ENCODE measurements at regions not wholly inside any gene's neighbourhood (a gene's known extent, or its start where the extent isn't known, plus 50 kb on each side); places are given as distances from the start of the nearest gene placed in this dataset.

GRCh38 chr1:224846119-224846907 lies 83.2 kb upstream of the DNAH14 start:
- H3K4me1 ChIP-seq (ENCODE audit: insufficient read depth, low read length): peaks cover 4% of the 10 kb centered on the region; the same call in 1 of the 2 replicates
- no peak overlapping the region for H3K9ac ChIP-seq (ENCODE audit: low read depth, low read length)
- peak overlapping the region; percentile 95; the same call in 1 of the 2 replicates for H3K27ac ChIP-seq (ENCODE audit: low read depth, low read length)
- no peaks in the 10 kb centered on the region for H3K36me3 ChIP-seq (ENCODE audit: insufficient read depth, low read length)
- peaks cover 14% of the 10 kb centered on the region; the same call in 1 of the 2 replicates for H3K9me3 ChIP-seq (ENCODE audit: insufficient read depth, low read depth, low read length)
- 71% methylated on average over 2 of the region's 2 CpGs for WGBS
- H3K27me3 ChIP-seq (ENCODE audit: insufficient read depth, low read length): no peaks in the 10 kb centered on the region
- no peak overlapping the region for H3K4me3 ChIP-seq (ENCODE audit: low read length)

DNA sequence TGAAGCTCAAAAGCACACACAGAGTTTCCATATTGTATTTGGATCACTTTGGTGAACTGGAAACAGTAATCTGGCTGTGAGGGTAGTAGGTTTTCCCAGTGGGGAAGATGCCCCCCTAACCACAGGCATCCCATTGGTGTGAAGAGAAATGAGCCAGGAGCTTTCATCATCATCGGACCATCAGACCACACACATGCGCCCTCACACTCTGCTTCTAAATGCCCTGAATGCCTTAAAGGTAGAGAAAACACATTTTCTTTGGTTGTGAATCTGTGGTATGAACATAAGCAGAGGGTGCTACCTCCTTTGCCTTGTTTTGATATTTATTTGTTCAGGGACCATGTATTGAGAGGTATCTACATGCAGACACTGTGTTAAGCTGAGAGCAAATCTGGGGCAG lies 79.0 kb upstream of the DNAH14 start:
- Histone ChIP-seq H3K27me3 (ENCODE audit: insufficient read depth, low read length) (no peaks in the 10 kb centered on the region), H3K9ac (ENCODE audit: low read depth, low read length) (no peak overlapping the region), H3K27ac (ENCODE audit: low read depth, low read length) (no peak overlapping the region), H3K9me3 (ENCODE audit: insufficient read depth, low read depth, low read length) (peaks cover 12% of the 10 kb centered on the region; the same call in 1 of the 2 replicates), H3K4me3 (ENCODE audit: low read length) (no peak overlapping the region), H3K36me3 (ENCODE audit: insufficient read depth, low read length) (no peaks in the 10 kb centered on the region), H3K4me1 (ENCODE audit: insufficient read depth, low read length) (peaks cover 7% of the 10 kb centered on the region; the same call in 1 of the 2 replicates)
- WGBS: 100% methylated on average over 2 of the region's 2 CpGs

DNA sequence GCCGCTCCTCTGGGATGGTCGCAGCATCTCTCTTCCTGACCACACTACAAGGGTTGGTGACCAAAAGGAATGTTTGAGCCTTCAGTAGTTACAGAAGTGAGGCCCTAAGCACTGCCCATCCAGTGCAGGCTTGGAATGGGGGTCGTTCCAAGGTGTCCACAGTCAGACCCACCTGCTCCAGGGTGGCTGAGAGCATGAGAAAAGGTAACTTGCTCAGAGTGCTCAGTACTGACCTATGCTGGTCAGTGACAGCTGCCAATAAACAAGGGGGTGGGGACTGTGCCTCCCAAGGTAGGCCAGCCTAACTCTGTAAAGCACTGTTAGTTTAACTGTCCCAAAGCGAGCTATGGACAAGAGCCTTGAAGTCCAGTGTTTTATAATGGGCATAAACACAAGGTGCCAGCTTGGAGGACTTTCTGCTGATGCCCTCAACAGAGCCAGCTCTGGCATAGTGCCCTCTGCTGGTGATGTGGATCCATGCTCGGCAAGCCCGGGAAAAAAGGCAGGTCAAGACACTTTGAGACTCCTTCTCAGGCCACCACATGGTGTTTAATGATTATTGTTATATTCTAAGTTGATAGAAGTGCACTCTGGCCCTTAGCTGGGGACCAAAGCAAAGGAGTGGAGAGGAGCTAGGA lies 78.1 kb upstream of the DNAH14 start:
- 68% methylated on average over 6 of the region's 6 CpGs for WGBS
- peaks cover 8% of the 10 kb centered on the region; the same call in 1 of the 2 replicates for H3K9me3 ChIP-seq (ENCODE audit: insufficient read depth, low read depth, low read length)
- no peaks in the 10 kb centered on the region for H3K36me3 ChIP-seq (ENCODE audit: insufficient read depth, low read length)
- H3K9ac ChIP-seq (ENCODE audit: low read depth, low read length): no peak overlapping the region
- no peak overlapping the region for H3K4me3 ChIP-seq (ENCODE audit: low read length)
- H3K27me3 ChIP-seq (ENCODE audit: insufficient read depth, low read length): no peaks in the 10 kb centered on the region
- H3K27ac ChIP-seq (ENCODE audit: low read depth, low read length): no peak overlapping the region
- H3K4me1 ChIP-seq (ENCODE audit: insufficient read depth, low read length): peaks cover 7% of the 10 kb centered on the region; the same call in 1 of the 2 replicates

DNA sequence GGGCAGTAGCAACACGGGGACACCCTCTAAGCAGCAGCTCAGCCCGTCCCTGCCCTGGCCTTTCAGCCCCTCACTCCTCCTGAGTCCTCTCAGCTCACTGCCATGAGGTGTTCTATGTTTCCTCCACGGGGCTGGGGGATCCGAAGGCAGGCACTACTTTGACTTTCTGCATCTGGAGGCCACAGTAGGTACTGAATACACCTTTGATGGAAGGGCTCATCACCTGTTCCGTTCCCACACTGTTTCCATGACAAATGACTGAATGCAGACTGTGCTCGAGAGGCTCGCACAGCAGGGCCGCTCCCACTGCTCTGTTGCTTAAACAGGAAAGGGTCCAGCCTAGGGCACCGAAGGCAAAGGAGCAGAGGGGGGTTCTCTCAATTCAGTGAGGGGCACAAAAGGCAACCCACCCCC lies 77.6 kb upstream of the DNAH14 start:
- Histone ChIP-seq H3K36me3 (ENCODE audit: insufficient read depth, low read length) (no peaks in the 10 kb centered on the region), H3K9me3 (ENCODE audit: insufficient read depth, low read depth, low read length) (0 out of 2 replicates have a peak, but pooled peaks cover 3% of the 10 kb centered on the region), H3K27ac (ENCODE audit: low read depth, low read length) (no peak overlapping the region), H3K27me3 (ENCODE audit: insufficient read depth, low read length) (no peaks in the 10 kb centered on the region), H3K9ac (ENCODE audit: low read depth, low read length) (no peak overlapping the region), H3K4me1 (ENCODE audit: insufficient read depth, low read length) (peaks cover 7% of the 10 kb centered on the region; the same call in 1 of the 2 replicates), H3K4me3 (ENCODE audit: low read length) (no peak overlapping the region)
- WGBS: 42% methylated on average over 9 of the region's 9 CpGs

DNA sequence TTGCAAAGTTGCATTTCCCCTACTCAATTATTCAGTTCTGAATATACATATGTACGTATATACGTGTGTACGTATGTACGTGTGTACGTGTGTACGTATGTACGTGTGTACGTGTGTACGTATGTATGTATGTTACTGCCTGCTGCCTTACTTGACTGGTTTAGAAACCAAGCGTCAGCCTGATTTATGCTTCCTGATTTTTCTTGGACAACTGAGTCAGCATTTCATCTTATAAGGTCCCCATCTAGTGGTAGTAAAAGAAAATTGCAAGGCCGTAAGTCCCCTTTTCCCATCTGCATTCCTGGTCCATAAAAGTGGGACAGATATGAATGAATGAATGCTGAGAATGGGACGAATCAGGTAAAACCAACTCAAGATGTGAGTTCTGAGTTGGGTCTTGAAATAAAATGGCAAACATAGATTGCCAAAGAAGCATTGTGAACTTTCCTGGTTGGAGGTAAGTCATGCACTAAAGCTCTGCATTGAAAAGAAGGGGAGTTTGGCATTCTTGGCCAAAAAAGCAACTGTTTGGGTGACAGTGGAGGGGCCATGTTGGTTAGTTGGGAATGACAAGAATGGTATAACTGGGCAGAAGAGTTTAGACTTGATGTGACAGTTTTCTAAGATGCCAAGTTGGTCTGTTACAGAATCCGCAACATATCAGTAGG lies 76.4 kb upstream of the DNAH14 start:
- Histone ChIP-seq H3K36me3 (ENCODE audit: insufficient read depth, low read length) (no peaks in the 10 kb centered on the region), H3K27me3 (ENCODE audit: insufficient read depth, low read length) (no peaks in the 10 kb centered on the region), H3K4me3 (ENCODE audit: low read length) (no peak overlapping the region), H3K9ac (ENCODE audit: low read depth, low read length) (no peak overlapping the region), H3K27ac (ENCODE audit: low read depth, low read length) (no peak overlapping the region), H3K4me1 (ENCODE audit: insufficient read depth, low read length) (peaks cover 4% of the 10 kb centered on the region; the same call in 1 of the 2 replicates), H3K9me3 (ENCODE audit: insufficient read depth, low read depth, low read length) (no peaks in the 10 kb centered on the region)
- 57% methylated on average over 13 of the region's 13 CpGs for WGBS

DNA sequence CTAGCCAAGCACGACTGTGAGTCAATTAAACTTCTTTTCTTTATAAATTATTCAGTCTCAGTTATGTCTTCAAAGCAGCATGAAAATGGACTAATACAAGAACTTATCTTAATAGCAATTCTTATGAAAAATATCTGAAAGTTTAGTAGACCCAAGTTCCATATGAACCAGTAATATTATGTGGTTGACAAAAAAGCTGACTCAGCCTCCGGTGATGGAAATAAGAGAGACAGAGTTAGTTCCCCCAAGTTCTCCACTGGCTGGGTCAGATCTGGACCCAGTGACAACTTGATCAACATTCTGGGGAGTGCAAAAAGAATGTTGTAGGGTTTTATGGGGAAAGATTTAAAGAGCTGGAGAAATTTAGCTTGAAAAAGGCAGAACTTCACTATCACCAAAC lies 72.5 kb upstream of the DNAH14 start:
- H3K9ac ChIP-seq (ENCODE audit: low read depth, low read length): no peak overlapping the region

DNA sequence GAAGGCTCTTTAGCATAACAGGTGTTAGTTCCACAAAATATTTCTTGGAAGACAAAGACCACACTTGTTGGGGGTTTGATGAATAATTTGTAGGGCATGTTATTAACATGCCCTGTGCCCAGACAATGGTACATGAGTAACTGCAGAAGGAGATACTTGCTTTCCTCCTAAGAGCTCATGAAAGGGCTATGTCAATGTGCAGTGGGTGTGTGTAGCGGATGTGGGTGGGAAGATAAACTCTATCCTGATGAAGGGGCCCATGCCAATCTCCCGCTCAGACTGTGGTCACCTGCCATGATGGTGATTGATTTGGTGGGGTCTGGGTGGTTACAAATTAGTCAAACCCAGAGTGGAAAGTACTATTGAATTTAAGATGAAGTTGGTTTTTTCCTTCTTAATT lies 69.8 kb upstream of the DNAH14 start:
- no peaks in the 10 kb centered on the region for H3K27me3 ChIP-seq (ENCODE audit: insufficient read depth, low read length)
- 95% methylated on average over 2 of the region's 2 CpGs for whole genome bisulfite sequencing
- H3K9me3 ChIP-seq (ENCODE audit: insufficient read depth, low read depth, low read length): no peaks in the 10 kb centered on the region
- no peak overlapping the region for H3K4me3 ChIP-seq (ENCODE audit: low read length)
- no peak overlapping the region for H3K27ac ChIP-seq (ENCODE audit: low read depth, low read length)
- no peak overlapping the region for H3K9ac ChIP-seq (ENCODE audit: low read depth, low read length)
- no peaks in the 10 kb centered on the region for H3K36me3 ChIP-seq (ENCODE audit: insufficient read depth, low read length)
- no peaks in the 10 kb centered on the region for H3K4me1 ChIP-seq (ENCODE audit: insufficient read depth, low read length)

More for the DNA sequence above, 72.5 kb upstream of the DNAH14 start:
- Histone ChIP-seq H3K4me3 (ENCODE audit: low read length) (no peak overlapping the region), H3K4me1 (ENCODE audit: insufficient read depth, low read length) (no peaks in the 10 kb centered on the region), H3K36me3 (ENCODE audit: insufficient read depth, low read length) (no peaks in the 10 kb centered on the region), H3K27ac (ENCODE audit: low read depth, low read length) (no peak overlapping the region), H3K9me3 (ENCODE audit: insufficient read depth, low read depth, low read length) (no peaks in the 10 kb centered on the region), H3K27me3 (ENCODE audit: insufficient read depth, low read length) (no peaks in the 10 kb centered on the region)
- WGBS: 95% methylated on average over 2 of the region's 2 CpGs

- Histone ChIP-seq H3K9ac (ENCODE audit: low read depth, low read length) (no peak overlapping the region), H3K4me1 (ENCODE audit: insufficient read depth, low read length) (no peaks in the 10 kb centered on the region), H3K4me3 (ENCODE audit: low read length) (no peak overlapping the region), H3K27me3 (ENCODE audit: insufficient read depth, low read length) (no peaks in the 10 kb centered on the region), H3K9me3 (ENCODE audit: insufficient read depth, low read depth, low read length) (0 out of 2 replicates have a peak, but pooled peaks cover 5% of the 10 kb centered on the region), H3K36me3 (ENCODE audit: insufficient read depth, low read length) (no peaks in the 10 kb centered on the region), H3K27ac (ENCODE audit: low read depth, low read length) (no peak overlapping the region)
- 90% methylated on average over 6 of the region's 6 CpGs for WGBS
These were observed 68.8 kb upstream of the DNAH14 start for GRCh38 chr1:224860488-224861338.

DNA sequence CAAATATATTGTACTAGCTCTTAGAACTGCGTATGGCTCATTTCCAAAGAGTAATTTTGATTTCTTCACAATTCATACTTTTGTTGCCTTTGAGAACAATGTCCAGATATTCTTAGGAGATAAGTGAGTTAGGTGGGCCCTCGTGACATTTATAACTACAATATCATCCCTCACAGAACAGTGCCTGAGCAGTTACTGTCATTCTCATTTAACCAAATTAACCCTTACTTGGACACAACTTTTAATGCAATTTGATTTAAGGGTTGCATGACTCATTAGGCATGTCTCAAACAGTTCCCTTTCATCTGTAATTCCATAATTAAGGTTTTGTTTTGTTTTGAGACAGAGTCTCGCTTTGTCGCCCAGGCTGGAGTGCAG lies 68.1 kb upstream of the DNAH14 start:
- Histone ChIP-seq H3K4me3 (ENCODE audit: low read length) (no peak overlapping the region), H3K27me3 (ENCODE audit: insufficient read depth, low read length) (no peaks in the 10 kb centered on the region), H3K27ac (ENCODE audit: low read depth, low read length) (no peak overlapping the region), H3K4me1 (ENCODE audit: insufficient read depth, low read length) (no peaks in the 10 kb centered on the region), H3K36me3 (ENCODE audit: insufficient read depth, low read length) (no peaks in the 10 kb centered on the region), H3K9me3 (ENCODE audit: insufficient read depth, low read depth, low read length) (0 out of 2 replicates have a peak, but pooled peaks cover 5% of the 10 kb centered on the region), H3K9ac (ENCODE audit: low read depth, low read length) (no peak overlapping the region)
- 95% methylated on average over 4 of the region's 4 CpGs for WGBS

- Histone ChIP-seq H3K27ac (ENCODE audit: low read depth, low read length) (no peak overlapping the region), H3K36me3 (ENCODE audit: insufficient read depth, low read length) (no peaks in the 10 kb centered on the region), H3K9ac (ENCODE audit: low read depth, low read length) (no peak overlapping the region), H3K4me1 (ENCODE audit: insufficient read depth, low read length) (no peaks in the 10 kb centered on the region), H3K4me3 (ENCODE audit: low read length) (no peak overlapping the region), H3K9me3 (ENCODE audit: insufficient read depth, low read depth, low read length) (0 out of 2 replicates have a peak, but pooled peaks cover 5% of the 10 kb centered on the region), H3K27me3 (ENCODE audit: insufficient read depth, low read length) (no peaks in the 10 kb centered on the region)
- 95% methylated on average over 2 of the region's 2 CpGs for WGBS
These were observed 66.0 kb upstream of the DNAH14 start for GRCh38 chr1:224863486-224863885.
